Activated T-cell treated with anti-CD3 and anti-CD28 coated beads, Interleukin-2, amount 50 U/mL, for 48 hours (primary cell): ENCODE measurements at regions not wholly inside any gene's neighbourhood (a gene's known extent, or its start where the extent isn't known, plus 50 kb on each side); places are given as distances from the start of the nearest gene placed in this dataset.

ENCODE experiments used
- DNase-seq, 2 experiments: peaks; one replicate each; pipeline ENCODE4 v3.0.0-alpha.2; 2020

- DNase-seq = no peak
Observed at GRCh38 chr10:14468023-14468441, 137.3 kb upstream of the FRMD4A start.

- DNase-seq = no peak
Observed at GRCh38 chr10:14466257-14466656, 135.5 kb upstream of the FRMD4A start.

GRCh38 chr10:14460447-14460846 lies 129.7 kb upstream of the FRMD4A start:
- no peak for DNase-seq

- no peak for DNase-seq
Observed at GRCh38 chr10:14459665-14460064, 128.9 kb upstream of the FRMD4A start.

GRCh38 chr10:14456870-14457266 lies 126.1 kb upstream of the FRMD4A start:
- no peak for DNase-seq

- no peak for DNase-seq
Observed at GRCh38 chr10:14456218-14456869, 125.6 kb upstream of the FRMD4A start.

- DNase-seq = no peak
Observed at GRCh38 chr10:14454629-14455028, 123.9 kb upstream of the FRMD4A start.

GRCh38 chr10:14454206-14454605 lies 123.5 kb upstream of the FRMD4A start:
- DNase-seq = no peak

- DNase-seq = no peak
Observed at GRCh38 chr10:14453593-14453992, 122.9 kb upstream of the FRMD4A start.

GRCh38 chr10:14451341-14451740 lies 120.6 kb upstream of the FRMD4A start:
- no peak for DNase-seq

GRCh38 chr10:14450041-14450491 lies 119.3 kb upstream of the FRMD4A start:
- no peak for DNase-seq

GRCh38 chr10:14449293-14449815 lies 118.6 kb upstream of the FRMD4A start:
- no peak for DNase-seq

- DNase-seq = no peak
Observed at GRCh38 chr10:14448197-14448990, 117.7 kb upstream of the FRMD4A start.

- no peak for DNase-seq
Observed at GRCh38 chr10:14447094-14447839, 116.5 kb upstream of the FRMD4A start.

- DNase-seq = no peak
Observed at GRCh38 chr10:14439451-14440259, 108.9 kb upstream of the FRMD4A start.

- no peak for DNase-seq
Observed at GRCh38 chr10:14438576-14438975, 107.9 kb upstream of the FRMD4A start.

- DNase-seq = no peak
Observed at GRCh38 chr10:14438057-14438456, 107.3 kb upstream of the FRMD4A start.

- no peak for DNase-seq
Observed at GRCh38 chr10:14435976-14436632, 105.4 kb upstream of the FRMD4A start.

GRCh38 chr10:14433147-14433546 lies 102.4 kb upstream of the FRMD4A start:
- no peak for DNase-seq

GRCh38 chr10:14431868-14432267 lies 101.1 kb upstream of the FRMD4A start:
- no peak for DNase-seq

- DNase-seq = no peak
Observed at GRCh38 chr10:14429043-14429700, 98.4 kb upstream of the FRMD4A start.
